ENCODE measurements at regions not wholly inside any gene's neighbourhood (a gene's known extent, or its start where the extent isn't known, plus 50 kb on each side); places are given as distances from the start of the nearest gene placed in this dataset.

DNA sequence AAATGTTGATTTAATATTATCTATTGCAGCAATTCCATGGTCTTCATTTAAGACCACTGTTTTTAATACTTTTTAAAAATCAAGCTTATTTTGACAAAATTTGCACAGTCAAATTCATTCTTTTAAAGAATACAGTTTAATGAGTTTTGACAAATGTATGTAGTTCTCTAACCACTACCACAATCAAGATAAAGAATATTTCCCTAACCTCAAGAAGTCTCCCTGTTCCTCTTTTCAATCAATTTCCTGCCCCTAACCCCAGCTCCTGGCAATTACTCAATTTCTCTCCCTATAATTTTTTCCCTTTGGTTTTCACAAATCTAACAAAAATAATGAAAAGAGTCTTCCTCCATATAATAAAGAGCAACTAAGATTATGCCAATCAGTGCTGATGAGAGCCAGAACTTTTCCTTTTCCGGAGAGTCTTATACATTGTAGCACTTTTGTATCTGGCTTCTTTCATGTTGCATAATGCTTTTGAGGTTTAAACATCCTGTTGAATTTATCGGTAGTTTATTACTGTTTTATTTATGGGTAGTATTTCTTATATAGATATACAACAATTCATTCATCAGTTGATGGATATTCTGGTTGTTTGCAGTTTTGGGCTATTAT, 231.7 kb downstream of the AASDHPPT start:
- TF ChIP-seq CREB1 (IDR thresholded peaks at IDR 0.05; ENCODE audit: low read depth) (no peak), TAF1 (IDR thresholded peaks at IDR 0.05; ENCODE audit: low read depth) (no peak), EP300 (IDR thresholded peaks at IDR 0.05; ENCODE audit: borderline replicate concordance) (no peak), CEBPB (IDR thresholded peaks at IDR 0.05) (no peak), TEAD4 (IDR thresholded peaks at IDR 0.05) (no peak), EGR1 (IDR thresholded peaks at IDR 0.05) (no peak), RAD21 (IDR thresholded peaks at IDR 0.05; ENCODE audit: low read depth) (no peak), FOXM1 (IDR thresholded peaks at IDR 0.05; ENCODE audit: borderline replicate concordance, low read depth) (no peak), NFIC (IDR thresholded peaks at IDR 0.05) (no peak), YY1 (IDR thresholded peaks at IDR 0.05; ENCODE audit: low read depth) (no peak), TCF12 (IDR thresholded peaks at IDR 0.05; ENCODE audit: low read depth) (no peak), ZBTB7A (IDR thresholded peaks at IDR 0.05; ENCODE audit: low read depth) (no peak)
- TF ChIP-seq, protein P1, sequence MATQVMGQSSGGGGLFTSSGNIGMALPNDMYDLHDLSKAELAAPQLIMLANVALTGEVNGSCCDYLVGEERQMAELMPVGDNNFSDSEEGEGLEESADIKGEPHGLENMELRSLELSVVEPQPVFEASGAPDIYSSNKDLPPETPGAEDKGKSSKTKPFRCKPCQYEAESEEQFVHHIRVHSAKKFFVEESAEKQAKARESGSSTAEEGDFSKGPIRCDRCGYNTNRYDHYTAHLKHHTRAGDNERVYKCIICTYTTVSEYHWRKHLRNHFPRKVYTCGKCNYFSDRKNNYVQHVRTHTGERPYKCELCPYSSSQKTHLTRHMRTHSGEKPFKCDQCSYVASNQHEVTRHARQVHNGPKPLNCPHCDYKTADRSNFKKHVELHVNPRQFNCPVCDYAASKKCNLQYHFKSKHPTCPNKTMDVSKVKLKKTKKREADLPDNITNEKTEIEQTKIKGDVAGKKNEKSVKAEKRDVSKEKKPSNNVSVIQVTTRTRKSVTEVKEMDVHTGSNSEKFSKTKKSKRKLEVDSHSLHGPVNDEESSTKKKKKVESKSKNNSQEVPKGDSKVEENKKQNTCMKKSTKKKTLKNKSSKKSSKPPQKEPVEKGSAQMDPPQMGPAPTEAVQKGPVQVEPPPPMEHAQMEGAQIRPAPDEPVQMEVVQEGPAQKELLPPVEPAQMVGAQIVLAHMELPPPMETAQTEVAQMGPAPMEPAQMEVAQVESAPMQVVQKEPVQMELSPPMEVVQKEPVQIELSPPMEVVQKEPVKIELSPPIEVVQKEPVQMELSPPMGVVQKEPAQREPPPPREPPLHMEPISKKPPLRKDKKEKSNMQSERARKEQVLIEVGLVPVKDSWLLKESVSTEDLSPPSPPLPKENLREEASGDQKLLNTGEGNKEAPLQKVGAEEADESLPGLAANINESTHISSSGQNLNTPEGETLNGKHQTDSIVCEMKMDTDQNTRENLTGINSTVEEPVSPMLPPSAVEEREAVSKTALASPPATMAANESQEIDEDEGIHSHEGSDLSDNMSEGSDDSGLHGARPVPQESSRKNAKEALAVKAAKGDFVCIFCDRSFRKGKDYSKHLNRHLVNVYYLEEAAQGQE (IDR thresholded peaks at IDR 0.05; ENCODE audit: low read depth), result no peak
- TF ChIP-seq, protein P2, sequence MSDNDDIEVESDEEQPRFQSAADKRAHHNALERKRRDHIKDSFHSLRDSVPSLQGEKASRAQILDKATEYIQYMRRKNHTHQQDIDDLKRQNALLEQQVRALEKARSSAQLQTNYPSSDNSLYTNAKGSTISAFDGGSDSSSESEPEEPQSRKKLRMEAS (IDR thresholded peaks at IDR 0.05), result no peak
- TF ChIP-seq, protein P3, sequence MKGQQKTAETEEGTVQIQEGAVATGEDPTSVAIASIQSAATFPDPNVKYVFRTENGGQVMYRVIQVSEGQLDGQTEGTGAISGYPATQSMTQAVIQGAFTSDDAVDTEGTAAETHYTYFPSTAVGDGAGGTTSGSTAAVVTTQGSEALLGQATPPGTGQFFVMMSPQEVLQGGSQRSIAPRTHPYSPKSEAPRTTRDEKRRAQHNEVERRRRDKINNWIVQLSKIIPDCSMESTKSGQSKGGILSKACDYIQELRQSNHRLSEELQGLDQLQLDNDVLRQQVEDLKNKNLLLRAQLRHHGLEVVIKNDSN (IDR thresholded peaks at IDR 0.05), result no peak

DNA sequence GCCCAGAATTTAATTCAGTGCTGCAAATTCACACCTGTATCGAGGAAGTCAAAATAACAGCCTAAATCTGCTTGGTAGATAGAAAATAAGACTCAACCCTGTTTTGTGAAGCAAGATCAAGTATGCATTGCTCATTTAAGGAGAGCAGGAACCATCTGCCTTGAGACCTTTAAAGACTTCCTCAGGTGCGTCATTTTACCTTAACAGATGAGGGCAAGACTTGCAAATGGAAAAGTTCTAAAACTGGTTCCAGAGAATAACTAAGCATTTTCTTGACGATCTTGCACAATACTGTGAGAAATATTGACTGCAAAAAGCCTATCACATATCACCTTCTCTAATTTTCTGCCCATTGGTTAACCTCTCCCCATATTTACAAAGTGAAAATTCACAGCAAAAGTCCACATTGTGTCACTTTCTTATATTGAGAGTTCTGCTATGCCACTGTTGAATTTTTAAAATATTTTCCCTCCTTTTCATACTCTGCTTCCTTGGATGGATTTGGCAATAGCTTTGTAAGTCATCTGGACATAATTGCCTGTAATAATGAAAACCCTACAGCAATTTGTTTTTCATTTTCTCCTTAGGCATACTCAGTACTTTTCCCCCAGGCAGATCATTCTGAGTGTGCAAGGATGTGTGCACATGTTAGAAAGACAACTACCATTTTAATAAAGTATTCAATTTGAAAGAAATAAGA, 234.2 kb downstream of the AASDHPPT start:
- TF ChIP-seq EGR1 (IDR thresholded peaks at IDR 0.05) (no peak), YY1 (IDR thresholded peaks at IDR 0.05; ENCODE audit: low read depth) (no peak), ZBTB7A (IDR thresholded peaks at IDR 0.05; ENCODE audit: low read depth) (no peak), TCF12 (IDR thresholded peaks at IDR 0.05; ENCODE audit: low read depth) (no peak), TEAD4 (IDR thresholded peaks at IDR 0.05) (no peak), NFIC (IDR thresholded peaks at IDR 0.05) (no peak), CREB1 (IDR thresholded peaks at IDR 0.05; ENCODE audit: low read depth) (no peak), CEBPB (IDR thresholded peaks at IDR 0.05) (no peak), FOXM1 (IDR thresholded peaks at IDR 0.05; ENCODE audit: borderline replicate concordance, low read depth) (no peak), EP300 (IDR thresholded peaks at IDR 0.05; ENCODE audit: borderline replicate concordance) (no peak), RAD21 (IDR thresholded peaks at IDR 0.05; ENCODE audit: low read depth) (no peak), TAF1 (IDR thresholded peaks at IDR 0.05; ENCODE audit: low read depth) (no peak)
- TF ChIP-seq, protein P3 (IDR thresholded peaks at IDR 0.05), result no peak
- TF ChIP-seq, protein P2 (IDR thresholded peaks at IDR 0.05), result no peak
- TF ChIP-seq, protein P1 (IDR thresholded peaks at IDR 0.05; ENCODE audit: low read depth), result no peak

DNA sequence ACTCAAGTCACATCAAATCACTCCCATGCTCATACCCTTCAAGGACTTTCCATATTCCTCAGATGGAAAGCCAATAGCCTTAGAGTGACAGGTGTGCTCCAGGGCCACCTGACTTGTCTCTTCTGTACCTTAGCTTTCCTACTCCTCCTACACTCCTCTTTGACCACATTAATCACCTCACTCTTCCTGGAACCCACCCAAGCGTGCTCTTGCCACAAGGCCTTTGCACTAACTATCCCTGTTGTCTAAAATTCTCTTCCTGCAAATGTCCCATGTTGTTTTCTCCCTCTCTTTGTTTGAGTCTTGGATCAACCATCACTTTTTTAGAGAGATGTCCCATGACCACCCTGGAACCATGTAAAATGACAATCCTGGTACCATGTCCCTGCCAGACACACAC, 244.1 kb downstream of the AASDHPPT start:
- TF ChIP-seq FOXM1 (IDR thresholded peaks at IDR 0.05; ENCODE audit: borderline replicate concordance, low read depth), result no peak
- no peak for TF ChIP-seq YY1 (IDR thresholded peaks at IDR 0.05; ENCODE audit: low read depth)
- TF ChIP-seq CEBPB (IDR thresholded peaks at IDR 0.05), result no peak
- TF ChIP-seq RAD21 (IDR thresholded peaks at IDR 0.05; ENCODE audit: low read depth), result no peak
- TF ChIP-seq, protein P1 (IDR thresholded peaks at IDR 0.05; ENCODE audit: low read depth), result no peak
- TF ChIP-seq, protein P3 (IDR thresholded peaks at IDR 0.05), result no peak
- no peak for TF ChIP-seq ZBTB7A (IDR thresholded peaks at IDR 0.05; ENCODE audit: low read depth)
- no peak for TF ChIP-seq EP300 (IDR thresholded peaks at IDR 0.05; ENCODE audit: borderline replicate concordance)
- TF ChIP-seq, protein P2 (IDR thresholded peaks at IDR 0.05), result no peak
- TF ChIP-seq TEAD4 (IDR thresholded peaks at IDR 0.05), result no peak
- TF ChIP-seq CREB1 (IDR thresholded peaks at IDR 0.05; ENCODE audit: low read depth), result no peak
- no peak for TF ChIP-seq TAF1 (IDR thresholded peaks at IDR 0.05; ENCODE audit: low read depth)
- no peak for TF ChIP-seq TCF12 (IDR thresholded peaks at IDR 0.05; ENCODE audit: low read depth)
- TF ChIP-seq EGR1 (IDR thresholded peaks at IDR 0.05), result no peak
- TF ChIP-seq NFIC (IDR thresholded peaks at IDR 0.05), result no peak

Measured in Ishikawa (cell line).